GM12878 (cell line): ENCODE measurements at regions not wholly inside any gene's neighbourhood (a gene's known extent, or its start where the extent isn't known, plus 50 kb on each side); places are given as distances from the start of the nearest gene placed in this dataset.

Source experiments
- ATAC-seq: fragments of 200-7000 bp; cut with Tn5 transposase; 3 replicates; pipeline ENCODE4 v1.9.1; 2020; ENCODE audit warnings: mild to moderate bottlenecking, moderate library complexity
- BruUV-seq: library from RNA; stranded (reverse); fragments of 400-500 nt; replicated peaks from 2 replicates; lab custom pipeline; 2021; lab: Mats Ljungman, UMichigan
- CTCF ChIA-PET: fragments of 300-600 bp; sonication (Branson Sonifier 250); formaldehyde crosslinking; extraction: SDS; loops from one replicate; lab custom pipeline; 2021; ENCODE audit warnings: inconsistent platforms; lab: Yijun Ruan, JAX
- POLR2A ChIA-PET: fragments of 350-600 bp; formaldehyde crosslinking; extraction: SDS; loops from one replicate; lab custom pipeline; 2021; ENCODE audit warnings: inconsistent platforms; lab: Charles Lee
- RAD21 ChIA-PET: fragments of 300-600 bp; sonication (Branson Sonifier 250); formaldehyde crosslinking; loops from one replicate; lab custom pipeline; 2023; ENCODE audit warnings: antibody characterized with exemption; ENCODE audit not compliant: unreplicated experiment; lab: Charles Lee
- SMC1A ChIA-PET: fragments of 300-600 bp; sonication (Branson Sonifier 250); formaldehyde crosslinking; loops from one replicate; lab custom pipeline; 2023; ENCODE audit not compliant: unreplicated experiment, uncharacterized antibody; lab: Charles Lee
- DNase-seq: peaks from one replicate; pipeline ENCODE4 v3.0.0-alpha.2; 2011; ENCODE audit warnings: low read depth, low spot score
- FAIRE-seq: peaks from 3 replicates; lab custom pipeline; 2011; peaks lifted over from hg19 to GRCh38; lab: Jason Lieb, UNC
- H2AFZ ChIP-seq: 2 replicates; pipeline ENCODE4 v1.6.0; 2011; ENCODE audit warnings: low read depth, low read length, control low read depth; ENCODE audit not compliant: control insufficient read depth
- H3K27ac ChIP-seq: 2 replicates; pipeline ENCODE4 v1.5.1; 2011; ENCODE audit warnings: control low read depth; ENCODE audit not compliant: control insufficient read depth, insufficient read depth
- H3K27me3 ChIP-seq, 2 experiments: replicated peaks in 1 of 2; 2 replicates each; pipeline versions ENCODE4 v1.6.0 to v1.6.1; 2011; ENCODE audit warnings: low read length in 1 of 2; ENCODE audit not compliant: control insufficient read depth in 2 of 2, insufficient read depth in 2 of 2
- H3K36me3 ChIP-seq, 2 experiments: 2 replicates each; pipeline ENCODE4 v1.5.1; 2011; ENCODE audit warnings: low read length in 1 of 2; ENCODE audit not compliant: control insufficient read depth in 2 of 2, insufficient read depth in 2 of 2
- H3K4me1 ChIP-seq: 2 replicates; pipeline ENCODE4 v1.6.1; 2011; ENCODE audit warnings: mild to moderate bottlenecking, low read length, moderate library complexity, mixed read lengths; ENCODE audit not compliant: control insufficient read depth, insufficient read depth
- H3K4me2 ChIP-seq: 2 replicates; pipeline ENCODE4 v1.6.0; 2011; ENCODE audit warnings: control low read depth; ENCODE audit not compliant: control insufficient read depth, insufficient read depth
- H3K4me3 ChIP-seq: fragments of 200-600 bp; sonication (generic); 2 replicates; pipeline ENCODE4 v1.5.1; 2016
- H3K79me2 ChIP-seq: 2 replicates; pipeline ENCODE4 v1.6.0; 2011; ENCODE audit warnings: low read length; ENCODE audit not compliant: control insufficient read depth, insufficient read depth
- H3K9ac ChIP-seq: 2 replicates; pipeline ENCODE4 v1.8.0; 2011; ENCODE audit warnings: low read length, control low read depth, mixed read lengths; ENCODE audit not compliant: control insufficient read depth, insufficient read depth
- H3K9me3 ChIP-seq: replicated peaks from 3 replicates; pipeline ENCODE4 v1.5.1; 2011; ENCODE audit warnings: mild to moderate bottlenecking, low read length; ENCODE audit not compliant: control insufficient read depth, insufficient read depth
- H4K20me1 ChIP-seq: 2 replicates; pipeline ENCODE4 v1.6.0; 2011; ENCODE audit not compliant: control insufficient read depth, insufficient read depth
- ATF7 ChIP-seq: fragments of 450-650 bp; IDR thresholded peaks from 2 replicates; pipeline ENCODE4 v1.6.1; 2016; ENCODE audit warnings: low read depth, mild to moderate bottlenecking
- BHLHE40 ChIP-seq, 2 experiments: fragments of 450-650 bp in 1 of 2; IDR thresholded peaks; 2 replicates each; pipeline ENCODE4 v1.6.1; 2011 to 2017; ENCODE audit warnings: low read depth in 2 of 2, borderline replicate concordance in 1 of 2, improper control_type of control experiment in 1 of 2, low read length in 1 of 2, mild to moderate bottlenecking in 1 of 2
- CBX3 ChIP-seq: fragments of 200-600 bp; sonication (generic); IDR thresholded peaks from 2 replicates; pipeline ENCODE4 v1.6.1; 2016; ENCODE audit warnings: low read depth, borderline replicate concordance
- IKZF1 ChIP-seq: fragments of 450-650 bp; conservative IDR thresholded peaks from 2 replicates; pipeline ENCODE4 v1.6.1; 2017; ENCODE audit warnings: antibody characterized with exemption, mild to moderate bottlenecking
- MTA2 ChIP-seq: fragments of 450-650 bp; IDR thresholded peaks from 2 replicates; pipeline ENCODE4 v1.6.1; 2016; ENCODE audit warnings: low read depth, mild to moderate bottlenecking, moderate library complexity
- RAD51 ChIP-seq: fragments of 450-650 bp; IDR thresholded peaks from 2 replicates; pipeline ENCODE4 v1.6.1; 2016; ENCODE audit warnings: moderate library complexity, mild to moderate bottlenecking, inconsistent platforms
- REST ChIP-seq: IDR thresholded peaks from 2 replicates; pipeline ENCODE4 v1.6.1; 2012; ENCODE audit warnings: mild to moderate bottlenecking, low read depth, low read length
- USF1 ChIP-seq: IDR thresholded peaks from 2 replicates; pipeline ENCODE4 v1.6.1; 2011; ENCODE audit warnings: borderline replicate concordance, low read depth, mild to moderate bottlenecking, moderate library complexity, mixed read lengths, low read length; ENCODE audit not compliant: insufficient read depth; ENCODE audit errors: extremely low read length
- ZBTB40 ChIP-seq: fragments of 450-650 bp; IDR thresholded peaks from 2 replicates; pipeline ENCODE4 v1.6.1; 2016; ENCODE audit warnings: mild to moderate bottlenecking, moderate library complexity, borderline replicate concordance
- WGBS: methylation state at CpG from one replicate; pipeline ENCODE4 v1.1.6; 2016; ENCODE audit warnings: low lambda C conversion rate; ENCODE audit not compliant: insufficient replicate concordance, insufficient coverage; ENCODE audit errors: missing lambda C conversion rate; 5-methylcytosine and 5-hydroxymethylcytosine counted together
- in situ Hi-C: fragments of 300-500 bp; cut with MboI; formaldehyde crosslinking; loops from 9 replicates; pipeline ENCODE4 v1.14.3; 2018; ENCODE audit warnings: mixed read lengths
- intact Hi-C: fragments of 100-400 bp; cut with micrococcal nuclease; formaldehyde crosslinking; loops from one replicate; pipeline ENCODE4 v1.14.2; 2022; ENCODE audit not compliant: unreplicated experiment
- TF ChIP-seq, protein P1 (sequence below): IDR thresholded peaks from 2 replicates; pipeline ENCODE4 v1.6.1; 2011; ENCODE audit warnings: low read depth, low read length, improper control_type of control experiment, borderline replicate concordance

DNA sequence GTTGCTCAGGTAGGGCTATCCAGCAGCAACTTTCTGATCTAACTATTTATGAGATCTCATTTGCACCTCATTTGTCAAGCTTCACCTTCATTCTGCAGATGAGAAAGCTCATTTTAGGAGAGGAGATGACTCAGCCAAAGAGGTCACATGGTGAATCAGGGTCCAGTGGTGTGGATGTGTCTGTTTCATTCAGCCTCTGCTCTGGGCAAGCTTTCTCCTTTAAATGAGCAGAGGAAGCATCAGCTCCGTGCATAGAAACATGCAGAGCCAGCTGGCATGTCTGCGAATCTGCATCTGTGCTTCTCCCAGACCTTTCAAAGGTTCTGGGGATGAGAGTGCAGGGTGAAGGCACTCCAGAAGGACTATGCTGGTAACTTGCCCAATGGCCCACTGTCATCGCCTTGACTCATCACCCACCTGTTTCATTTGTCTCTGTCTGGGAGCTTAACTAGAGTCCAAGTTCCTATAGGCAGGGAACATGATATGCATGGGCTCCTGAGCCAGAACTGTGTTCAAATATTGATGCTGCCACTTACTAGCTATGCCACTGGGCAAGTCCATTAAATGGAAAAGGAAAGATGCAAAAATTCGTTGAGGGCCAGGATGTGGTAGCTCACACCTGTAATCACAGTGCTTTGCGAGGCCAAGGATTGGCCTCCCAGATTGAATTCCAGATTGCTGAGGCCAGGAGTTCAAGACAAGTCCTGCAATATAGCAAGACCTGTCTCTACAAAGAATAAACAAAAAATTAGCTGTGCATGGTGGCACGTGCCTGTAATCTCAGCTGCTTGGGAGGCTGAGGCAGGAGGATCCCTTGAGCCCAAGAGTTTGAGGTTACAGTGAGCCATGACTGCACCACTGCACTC, 67.1 kb upstream of the NLK start:
- Histone ChIP-seq H3K27ac (no peak overlapping the region), H3K4me2 (no peak overlapping the region), H3K9ac (no peak overlapping the region), H3K4me3 (no peak overlapping the region), H3K9me3 (no peaks in the 10 kb centered on the region), H3K4me1 (peaks cover 23% of the 10 kb centered on the region), H3K79me2 (no peaks in the 10 kb centered on the region), H3K27me3 (no peaks in the 10 kb centered on the region), H2AFZ (no peak overlapping the region), H3K36me3 (no peaks in the 10 kb centered on the region), H4K20me1 (no peaks in the 10 kb centered on the region)
- FAIRE-seq (no peak), ATAC-seq (peak; percentile 75), DNase-seq (no peak)
- CTCF ChIA-PET, result interaction anchor here (0.6 to 3.8 kb wide), 5 partner anchors 10 to 450 kb away, joined by 3 to 25 read pairs (median 4); partner anchors contain the start of gene LYRM9
- in situ Hi-C loops, result no loop called here
- SMC1A ChIA-PET, result interaction anchor here (0.9 to 3.9 kb wide), 16 partner anchors 9 to 207 kb away, joined by 3 to 28 read pairs (median 4); partner anchors contain the start of gene LYRM9
- POLR2A ChIA-PET, result interaction anchor here (0.7 to 3.7 kb wide), 5 partner anchors 10 to 82 kb away, joined by 3 to 16 read pairs (median 4); partner anchors contain the start of gene LYRM9
- TF ChIP-seq IKZF1 (0 out of 2 replicates have a peak, but pooled peaks have one; percentile 21), USF1 (peak; percentile 20), BHLHE40 (IDR thresholded peaks at IDR 0.05; ENCODE audit: borderline replicate concordance in 1 of 2, low read depth in 2 of 2, low read length in 1 of 2) (peak in 1 of 2 experiments; percentile 47; a peak in 2 of 4 replicates), MTA2 (peak; percentile 49; the same call in 1 of the 2 replicates), CBX3 (no peak), ATF7 (0 out of 2 replicates have a peak, but pooled peaks have one; percentile 9), RAD51 (peak; percentile 69; the same call in 1 of the 2 replicates), ZBTB40 (no peak), REST (no peak)
- TF ChIP-seq, protein P1, sequence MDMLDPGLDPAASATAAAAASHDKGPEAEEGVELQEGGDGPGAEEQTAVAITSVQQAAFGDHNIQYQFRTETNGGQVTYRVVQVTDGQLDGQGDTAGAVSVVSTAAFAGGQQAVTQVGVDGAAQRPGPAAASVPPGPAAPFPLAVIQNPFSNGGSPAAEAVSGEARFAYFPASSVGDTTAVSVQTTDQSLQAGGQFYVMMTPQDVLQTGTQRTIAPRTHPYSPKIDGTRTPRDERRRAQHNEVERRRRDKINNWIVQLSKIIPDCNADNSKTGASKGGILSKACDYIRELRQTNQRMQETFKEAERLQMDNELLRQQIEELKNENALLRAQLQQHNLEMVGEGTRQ, result peak; percentile 25; the same call in 1 of the 2 replicates
- 80% methylated on average over 6 of the region's 6 CpGs for WGBS
- RAD21 ChIA-PET, result interaction anchor here (0.8 to 4.1 kb wide), 8 partner anchors 10 to 166 kb away, joined by 3 to 25 read pairs (median 6); no protein-coding TSS in a partner anchor
- intact Hi-C loops, result no loop called here
- no TSS peak for BruUV-seq
